Amniotic epithelial cell (primary cell): ENCODE measurements at regions not wholly inside any gene's neighbourhood (a gene's known extent, or its start where the extent isn't known, plus 50 kb on each side); places are given as distances from the start of the nearest gene placed in this dataset.
"Not testable (repeated sequence)": the region's sequence is repeated elsewhere in the genome, so short reads cannot be mapped to it uniquely, and the experiment has no call there.

Experiments used
- DNase-seq: peaks from one replicate; pipeline ENCODE4 v3.0.0-alpha.2; 2010; ENCODE audit warnings: low read depth

DNA sequence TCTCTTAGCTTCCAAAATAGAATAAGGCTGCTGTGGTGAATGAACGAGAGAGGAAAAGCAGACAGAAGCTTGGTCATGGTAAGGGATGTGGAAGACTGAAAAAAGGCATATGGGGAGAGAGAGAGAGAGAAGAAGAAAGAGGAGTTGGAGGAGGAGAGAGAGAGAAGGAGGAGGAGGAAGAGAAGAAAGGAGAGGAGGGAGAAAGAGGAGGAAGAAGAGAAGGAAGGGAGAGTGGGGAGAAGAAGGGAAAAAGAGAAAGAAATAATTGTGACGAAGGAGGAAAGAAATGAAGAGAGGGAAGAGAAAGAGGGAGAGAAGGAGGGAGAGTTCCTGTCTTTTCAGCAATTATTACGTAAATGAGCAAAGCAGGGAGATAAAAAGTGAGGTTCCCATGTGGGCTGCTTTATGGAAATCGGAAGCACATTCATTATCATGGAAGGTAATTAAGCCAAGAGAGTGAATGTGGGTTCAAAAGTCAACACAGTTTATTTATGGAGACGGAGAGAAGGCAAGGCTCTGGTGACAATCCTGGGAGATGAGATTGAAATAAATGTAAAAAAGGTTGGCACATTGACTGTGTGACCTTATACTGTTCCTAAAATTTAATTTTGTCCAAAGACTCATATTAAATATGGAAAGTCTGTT lies 611.2 kb downstream of the KIF4B start:
- DNase-seq, result no peak

DNA sequence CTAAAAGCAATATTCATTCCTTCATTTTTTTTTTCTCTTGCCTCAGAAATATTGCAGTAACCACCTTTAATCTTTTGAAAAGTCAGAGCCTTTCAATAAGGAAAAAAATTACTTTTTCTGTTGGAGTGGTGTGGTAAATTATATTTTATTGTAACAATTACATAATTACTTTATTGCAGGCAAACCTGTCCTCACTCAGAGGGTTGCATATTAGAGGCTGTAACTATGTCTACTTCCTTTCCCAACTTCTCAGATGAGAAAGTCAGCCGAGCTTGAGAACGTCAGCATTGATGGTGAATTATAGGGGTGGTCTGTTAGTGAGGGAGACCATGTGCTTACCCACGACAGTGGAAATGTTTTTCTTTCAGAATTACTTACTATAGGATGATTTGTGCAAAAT lies 611.8 kb downstream of the KIF4B start:
- DNase-seq, result no peak

DNA sequence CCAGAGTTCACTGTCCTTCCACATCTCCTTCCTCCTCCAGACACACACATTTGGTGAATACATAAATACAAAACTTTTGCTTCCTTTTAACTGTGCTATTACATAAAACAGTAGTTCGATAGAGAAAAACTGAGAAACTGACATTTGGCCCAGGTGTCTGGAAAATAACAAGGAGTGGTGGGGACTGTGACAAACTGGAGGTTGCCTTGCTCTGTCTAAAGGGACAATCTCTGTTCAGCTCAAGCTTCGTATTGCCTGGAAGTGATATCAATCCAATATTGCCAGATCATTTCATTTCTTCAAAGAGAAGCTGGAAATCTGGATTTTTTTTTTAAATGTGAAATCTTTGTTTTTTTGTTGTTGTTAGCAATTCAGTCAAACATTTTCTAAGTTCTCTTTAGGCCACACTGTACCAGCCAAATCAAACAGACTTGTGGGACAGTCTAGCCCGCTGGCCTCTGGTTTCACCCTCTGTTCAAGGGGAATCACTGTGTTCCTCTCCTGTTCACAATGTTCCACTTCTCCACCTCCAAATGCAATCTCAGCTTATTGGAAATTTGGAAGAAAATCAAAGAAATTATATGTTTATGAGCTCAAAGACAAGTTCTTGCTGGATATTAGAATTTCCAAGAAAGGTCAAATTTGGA lies 612.5 kb downstream of the KIF4B start:
- no peak for DNase-seq

DNA sequence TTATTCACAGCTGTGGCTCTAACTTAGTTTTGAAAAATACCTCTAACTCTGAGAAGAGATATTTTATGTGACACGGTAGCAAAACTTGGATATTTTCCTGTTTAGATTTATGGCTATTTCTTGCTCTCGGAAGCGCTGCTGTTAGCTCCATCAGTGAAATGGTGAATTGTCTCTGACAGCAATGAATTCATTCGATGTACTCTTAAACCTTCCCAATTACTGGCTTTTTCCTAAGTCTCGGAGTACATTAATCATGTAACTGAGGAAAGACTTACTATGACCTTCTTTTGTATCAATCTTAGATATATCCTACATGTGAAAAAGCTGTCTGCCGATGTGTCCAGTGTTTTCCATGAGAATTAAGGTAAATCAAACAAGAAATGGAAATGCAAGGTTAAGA lies 613.0 kb downstream of the KIF4B start:
- DNase-seq, result no peak

GRCh38 chr5:155628346-155628745 lies 614.8 kb downstream of the KIF4B start:
- no peak for DNase-seq

- no peak for DNase-seq
These were observed 616.0 kb downstream of the KIF4B start for GRCh38 chr5:155629597-155629996.

- DNase-seq, result no peak
These were observed 617.6 kb downstream of the KIF4B start for GRCh38 chr5:155631116-155631515.

DNA sequence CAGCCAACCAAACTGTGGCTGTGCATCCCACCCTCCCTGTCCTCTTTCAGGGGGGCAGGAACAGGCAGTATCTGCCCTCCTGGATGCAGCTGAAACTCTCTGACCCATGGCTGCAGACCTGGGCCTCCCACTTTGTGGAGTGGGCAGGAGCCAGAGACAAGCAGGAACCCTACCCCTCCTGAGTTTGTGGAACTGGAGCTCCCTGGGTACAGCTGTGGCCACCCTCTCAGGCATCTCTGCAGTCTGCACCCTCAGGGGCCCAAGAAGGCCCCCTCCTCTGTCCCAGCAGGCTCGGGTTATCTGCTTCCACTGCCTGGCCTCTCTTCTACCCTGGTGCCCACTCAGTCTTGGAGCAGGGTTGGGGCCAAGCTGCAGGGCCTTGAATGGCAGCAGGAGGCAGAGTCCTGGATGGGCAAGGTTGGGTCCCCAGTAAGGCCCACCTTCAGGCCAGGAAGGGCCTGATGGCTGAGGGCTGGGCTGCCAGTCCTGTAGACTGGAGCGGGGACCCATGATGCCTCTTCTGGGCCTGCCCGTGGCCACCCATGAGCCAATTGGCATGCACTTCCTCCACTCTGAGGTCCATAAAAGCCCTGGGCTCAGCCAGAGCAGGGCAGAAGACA lies 619.9 kb downstream of the KIF4B start:
- DNase-seq, result no peak

GRCh38 chr5:155649666-155650065 lies 636.1 kb downstream of the KIF4B start:
- DNase-seq, result no peak

GRCh38 chr5:155655569-155655968 lies 642.0 kb downstream of the KIF4B start:
- no peak for DNase-seq

- DNase-seq, result no peak
These were observed 648.3 kb downstream of the KIF4B start for GRCh38 chr5:155661859-155662258.

GRCh38 chr5:155665361-155665760 lies 651.8 kb downstream of the KIF4B start:
- no peak for DNase-seq

- not testable (repeated sequence) for DNase-seq
These were observed 655.0 kb upstream of the SGCD start for GRCh38 chr5:155672001-155672400.

GRCh38 chr5:155676967-155677366 lies 650.0 kb upstream of the SGCD start:
- DNase-seq, result no peak

DNA sequence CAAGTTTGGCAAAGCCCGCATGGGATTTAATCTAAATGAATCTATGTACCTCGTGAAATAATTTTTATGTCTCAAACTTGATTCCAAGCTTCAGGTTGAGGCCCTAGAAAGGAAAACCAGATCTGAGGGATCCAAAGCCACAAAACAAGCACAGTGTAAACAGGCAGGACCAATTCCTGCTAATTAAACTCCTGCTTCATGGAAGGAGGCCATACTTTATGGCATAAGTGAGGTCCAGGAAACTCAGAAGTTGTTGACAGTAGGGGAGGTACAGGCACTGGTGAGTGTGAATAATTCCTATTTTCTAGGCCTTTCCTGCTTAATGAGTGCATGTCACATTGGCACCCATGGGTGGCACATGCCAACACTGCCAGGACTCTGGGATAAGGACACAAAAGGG lies 648.6 kb upstream of the SGCD start:
- no peak for DNase-seq

- no peak for DNase-seq
These were observed 647.4 kb upstream of the SGCD start for GRCh38 chr5:155679530-155679929.

DNA sequence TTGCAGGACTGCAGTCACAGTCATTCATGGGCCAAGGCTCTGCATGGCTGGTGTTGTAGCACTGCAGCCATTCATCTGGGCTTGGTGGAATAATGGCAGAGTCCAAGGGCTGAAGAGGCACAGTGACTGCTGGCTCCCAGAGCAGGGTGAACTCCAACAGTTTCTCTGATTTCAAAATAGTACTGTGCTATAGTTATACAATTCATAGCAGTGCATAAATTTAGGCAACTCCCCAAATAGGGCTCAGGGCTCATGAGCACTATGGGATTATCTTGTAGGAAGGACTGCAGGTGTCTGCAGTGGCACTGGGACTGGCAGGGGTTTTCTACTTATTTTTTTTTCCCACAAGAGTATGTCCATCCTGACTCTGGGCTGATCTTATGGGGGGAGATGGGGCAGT lies 642.5 kb upstream of the SGCD start:
- DNase-seq, result no peak

- no peak for DNase-seq
These were observed 640.8 kb upstream of the SGCD start for GRCh38 chr5:155686131-155686530.

DNA sequence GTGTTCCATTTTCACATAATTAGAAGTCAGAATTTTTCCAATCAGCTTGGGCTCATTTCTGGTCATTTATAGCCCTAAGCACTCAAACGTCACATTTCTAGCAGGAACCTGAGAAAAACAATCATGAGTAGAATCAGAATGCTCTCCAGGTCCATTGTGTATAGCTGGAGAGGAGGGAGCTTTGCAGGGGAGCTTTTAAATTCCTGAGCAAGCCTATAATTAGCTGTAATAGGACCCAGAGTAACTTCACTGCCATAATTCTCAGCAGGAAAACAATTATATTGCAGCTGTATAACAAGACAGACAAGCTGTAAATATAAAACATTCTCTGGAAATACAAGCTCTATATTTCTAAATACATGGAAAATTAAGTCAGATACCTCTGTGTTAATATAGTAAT lies 637.6 kb upstream of the SGCD start:
- DNase-seq, result no peak

DNA sequence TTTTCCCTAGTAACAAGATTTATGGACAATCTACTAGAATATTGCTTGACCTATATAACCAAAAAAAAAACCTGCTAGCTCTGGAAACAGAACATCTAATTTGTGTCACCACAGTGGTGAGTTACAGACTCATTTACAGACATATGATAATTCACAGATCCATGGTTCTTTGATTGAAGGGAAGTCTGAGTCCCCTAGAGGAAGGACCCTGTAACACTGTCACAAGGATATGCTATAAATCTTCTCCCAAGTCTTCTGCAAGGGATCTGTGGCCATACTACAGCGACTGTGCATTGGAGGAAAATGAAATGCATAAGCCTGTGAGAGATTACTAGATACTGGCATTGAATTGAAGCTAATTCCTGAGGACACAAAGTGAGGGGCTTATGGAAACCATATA lies 630.6 kb upstream of the SGCD start:
- no peak for DNase-seq

GRCh38 chr5:155697236-155697635 lies 629.7 kb upstream of the SGCD start:
- no peak for DNase-seq

- DNase-seq, result no peak
These were observed 627.6 kb upstream of the SGCD start for GRCh38 chr5:155699385-155699784.

GRCh38 chr5:155700333-155700732 lies 626.6 kb upstream of the SGCD start:
- DNase-seq, result no peak

DNA sequence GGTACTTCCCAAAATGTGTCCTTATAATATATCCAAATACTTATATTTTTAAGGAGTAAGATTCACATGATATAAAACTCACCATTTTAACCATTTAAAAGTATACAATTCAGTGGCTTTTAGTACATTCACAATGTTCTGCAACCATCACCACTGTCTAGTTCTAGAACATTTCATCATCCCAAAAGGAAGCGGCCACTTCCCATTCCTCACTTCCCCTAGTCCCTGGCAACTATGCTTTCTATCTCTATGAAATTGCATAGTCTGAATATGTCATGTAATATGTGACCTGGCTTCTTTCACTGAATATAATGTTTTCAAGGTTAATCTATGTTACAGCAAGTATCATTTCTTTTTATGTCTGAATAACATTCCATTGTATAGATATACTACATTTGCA lies 615.1 kb upstream of the SGCD start:
- no peak for DNase-seq
